ENCODE measurements at regions not wholly inside any gene's neighbourhood (a gene's known extent, or its start where the extent isn't known, plus 50 kb on each side); places are given as distances from the start of the nearest gene placed in this dataset.

GRCh38 chr17:14794961-14795360 lies 470.2 kb downstream of the PMP22 start:
- 80% methylated on average over 1 of the region's 1 CpG for WGBS (ENCODE audit: insufficient coverage)
- H3K27ac Mint-ChIP-seq, result no peak overlapping the region
- Histone ChIP-seq H3K27ac (ENCODE audit: low read length) (no peak overlapping the region), H3K4me3 (ENCODE audit: low read length) (no peak overlapping the region), H3K9me3 (ENCODE audit: control insufficient read depth, insufficient read depth, low read length) (no peaks in the 10 kb centered on the region), H3K4me1 (ENCODE audit: control insufficient read depth, insufficient read depth, low read length) (no peaks in the 10 kb centered on the region), H3K36me3 (ENCODE audit: control insufficient read depth, insufficient read depth, low read length) (no peaks in the 10 kb centered on the region), H3K27me3 (ENCODE audit: control insufficient read depth, insufficient read depth, low read length) (no peaks in the 10 kb centered on the region)
- no peaks in the 10 kb centered on the region for H3K9me3 Mint-ChIP-seq
- no peaks in the 10 kb centered on the region for H3K4me1 Mint-ChIP-seq
- DNase-seq, result no peak
- H3K36me3 Mint-ChIP-seq, result no peaks in the 10 kb centered on the region
- no peak overlapping the region for H3K4me3 Mint-ChIP-seq
- peaks cover 16 to 17% of the 10 kb centered on the region in 2 donors for H3K27me3 Mint-ChIP-seq (ENCODE audit: low read depth in 2 of 2)
- ATAC-seq, result no peak
- no peak for TF ChIP-seq CTCF (IDR thresholded peaks at IDR 0.05)
- intact Hi-C loops (cut with micrococcal nuclease), result no loop called here

GRCh38 chr17:14793237-14793636 lies 471.9 kb downstream of the PMP22 start:
- no peak for TF ChIP-seq CTCF (IDR thresholded peaks at IDR 0.05)
- no peak overlapping the region for H3K4me3 Mint-ChIP-seq
- H3K4me3 ChIP-seq (ENCODE audit: low read length), result no peak overlapping the region
- H3K9me3 Mint-ChIP-seq, result no peaks in the 10 kb centered on the region
- H3K4me1 Mint-ChIP-seq, result no peaks in the 10 kb centered on the region
- intact Hi-C loops (cut with micrococcal nuclease), result no loop called here
- no peak for DNase-seq
- WGBS (ENCODE audit: insufficient coverage), result 92% methylated on average over 3 of the region's 3 CpGs
- no peaks in the 10 kb centered on the region for H3K36me3 ChIP-seq (ENCODE audit: control insufficient read depth, insufficient read depth, low read length)
- no peaks in the 10 kb centered on the region for H3K27me3 ChIP-seq (ENCODE audit: control insufficient read depth, insufficient read depth, low read length)
- ATAC-seq, result no peak
- H3K4me1 ChIP-seq (ENCODE audit: control insufficient read depth, insufficient read depth, low read length), result no peaks in the 10 kb centered on the region
- H3K9me3 ChIP-seq (ENCODE audit: control insufficient read depth, insufficient read depth, low read length), result no peaks in the 10 kb centered on the region
- no peak overlapping the region for H3K27ac ChIP-seq (ENCODE audit: low read length)
- H3K27ac Mint-ChIP-seq, result no peak overlapping the region
- no peaks in the 10 kb centered on the region for H3K36me3 Mint-ChIP-seq
- H3K27me3 Mint-ChIP-seq (ENCODE audit: low read depth in 2 of 2), result peaks cover 15 to 24% of the 10 kb centered on the region in 2 donors

GRCh38 chr17:14792746-14793145 lies 472.4 kb downstream of the PMP22 start:
- DNase-seq (no peak), ATAC-seq (no peak)
- Mint-ChIP-seq H3K9me3 (no peaks in the 10 kb centered on the region), H3K36me3 (no peaks in the 10 kb centered on the region), H3K4me1 (no peaks in the 10 kb centered on the region), H3K27me3 (ENCODE audit: low read depth in 2 of 2) (peaks cover 15 to 24% of the 10 kb centered on the region in 2 donors), H3K27ac (no peak overlapping the region), H3K4me3 (no peak overlapping the region)
- Histone ChIP-seq H3K27ac (ENCODE audit: low read length) (no peak overlapping the region), H3K9me3 (ENCODE audit: control insufficient read depth, insufficient read depth, low read length) (no peaks in the 10 kb centered on the region), H3K27me3 (ENCODE audit: control insufficient read depth, insufficient read depth, low read length) (no peaks in the 10 kb centered on the region), H3K4me3 (ENCODE audit: low read length) (no peak overlapping the region), H3K4me1 (ENCODE audit: control insufficient read depth, insufficient read depth, low read length) (no peaks in the 10 kb centered on the region), H3K36me3 (ENCODE audit: control insufficient read depth, insufficient read depth, low read length) (no peaks in the 10 kb centered on the region)
- no peak for TF ChIP-seq CTCF (IDR thresholded peaks at IDR 0.05)
- intact Hi-C loops (cut with micrococcal nuclease), result no loop called here
- 90% methylated on average over 10 of the region's 10 CpGs for WGBS (ENCODE audit: insufficient coverage)

- Mint-ChIP-seq H3K9me3 (no peaks in the 10 kb centered on the region), H3K4me1 (no peaks in the 10 kb centered on the region), H3K27me3 (ENCODE audit: low read depth in 2 of 2) (peaks cover 20 to 25% of the 10 kb centered on the region in 2 donors), H3K36me3 (no peaks in the 10 kb centered on the region), H3K4me3 (no peak overlapping the region), H3K27ac (no peak overlapping the region)
- DNase-seq (no peak), ATAC-seq (no peak)
- 66% methylated on average over 5 of the region's 6 CpGs for WGBS (ENCODE audit: insufficient coverage)
- intact Hi-C loops (cut with micrococcal nuclease), result no loop called here
- H3K4me3 ChIP-seq (ENCODE audit: low read length), result no peak overlapping the region
- no peak for TF ChIP-seq CTCF (IDR thresholded peaks at IDR 0.05)
- H3K27me3 ChIP-seq (ENCODE audit: control insufficient read depth, insufficient read depth, low read length), result no peaks in the 10 kb centered on the region
- H3K27ac ChIP-seq (ENCODE audit: low read length), result no peak overlapping the region
- H3K36me3 ChIP-seq (ENCODE audit: control insufficient read depth, insufficient read depth, low read length), result no peaks in the 10 kb centered on the region
- H3K4me1 ChIP-seq (ENCODE audit: control insufficient read depth, insufficient read depth, low read length), result no peaks in the 10 kb centered on the region
- H3K9me3 ChIP-seq (ENCODE audit: control insufficient read depth, insufficient read depth, low read length), result no peaks in the 10 kb centered on the region
These were observed 473.9 kb downstream of the PMP22 start for GRCh38 chr17:14791221-14791620.

Measured in natural killer cell (primary cell).